ENCODE measurements at regions not wholly inside any gene's neighbourhood (a gene's known extent, or its start where the extent isn't known, plus 50 kb on each side); places are given as distances from the start of the nearest gene placed in this dataset.

DNA sequence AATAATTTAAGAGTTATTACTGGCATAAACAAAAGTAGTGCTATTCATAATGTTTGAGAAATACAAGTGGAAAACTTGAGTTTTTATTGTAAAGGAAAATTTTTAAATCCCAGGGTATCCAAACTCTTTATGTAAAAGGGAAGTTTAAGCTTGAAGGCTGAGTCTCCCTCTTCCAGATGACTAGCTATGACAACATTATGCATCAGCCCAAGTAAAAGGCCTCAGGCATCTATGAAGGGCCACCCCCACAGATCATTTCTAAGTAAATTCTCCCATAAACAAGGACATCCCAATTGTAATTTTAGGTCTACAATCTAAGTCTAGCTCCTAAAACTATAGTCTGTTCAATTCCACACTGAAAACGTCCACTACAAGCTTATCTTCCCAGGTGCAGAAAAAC, 166.2 kb upstream of the STEAP1 start:
- Mint-ChIP-seq H3K4me3 (ENCODE audit: low read depth) (no peak overlapping the region), H3K36me3 (ENCODE audit: low read depth) (no peaks in the 10 kb centered on the region), H3K4me1 (ENCODE audit: low read depth) (no peaks in the 10 kb centered on the region), H3K27ac (no peak overlapping the region), H3K27me3 (ENCODE audit: low read depth) (no peaks in the 10 kb centered on the region), H3K9me3 (no peaks in the 10 kb centered on the region)
- no peak for DNase-seq (ENCODE audit: low spot score)
- intact Hi-C loops (cut with micrococcal nuclease) = no loop called here

DNA sequence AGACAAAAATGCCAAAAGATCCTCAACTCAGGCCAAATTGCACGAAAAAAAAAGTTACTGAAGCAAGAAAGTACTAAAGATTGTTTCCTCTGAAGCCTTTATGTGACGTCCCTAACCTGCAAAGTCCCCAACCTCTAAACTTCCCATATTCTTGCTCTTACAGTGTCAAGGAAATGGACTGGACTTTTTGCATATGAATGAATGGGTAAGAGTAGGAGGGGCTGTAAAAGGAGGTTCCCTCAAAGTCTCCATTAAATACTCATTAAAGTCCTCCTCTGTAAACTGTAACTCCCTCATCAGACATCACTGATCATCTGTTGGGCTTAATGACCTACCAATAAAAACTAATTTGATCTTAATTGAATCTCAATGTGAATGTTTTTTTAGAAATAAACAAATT, 164.8 kb upstream of the STEAP1 start:
- no peak overlapping the region for H3K27ac Mint-ChIP-seq
- H3K36me3 Mint-ChIP-seq (ENCODE audit: low read depth) = no peaks in the 10 kb centered on the region
- intact Hi-C loops (cut with micrococcal nuclease) = no loop called here
- no peak overlapping the region for H3K4me3 Mint-ChIP-seq (ENCODE audit: low read depth)
- H3K27me3 Mint-ChIP-seq (ENCODE audit: low read depth) = no peaks in the 10 kb centered on the region
- no peak for DNase-seq (ENCODE audit: low spot score)
- no peaks in the 10 kb centered on the region for H3K4me1 Mint-ChIP-seq (ENCODE audit: low read depth)
- H3K9me3 Mint-ChIP-seq = no peaks in the 10 kb centered on the region

DNA sequence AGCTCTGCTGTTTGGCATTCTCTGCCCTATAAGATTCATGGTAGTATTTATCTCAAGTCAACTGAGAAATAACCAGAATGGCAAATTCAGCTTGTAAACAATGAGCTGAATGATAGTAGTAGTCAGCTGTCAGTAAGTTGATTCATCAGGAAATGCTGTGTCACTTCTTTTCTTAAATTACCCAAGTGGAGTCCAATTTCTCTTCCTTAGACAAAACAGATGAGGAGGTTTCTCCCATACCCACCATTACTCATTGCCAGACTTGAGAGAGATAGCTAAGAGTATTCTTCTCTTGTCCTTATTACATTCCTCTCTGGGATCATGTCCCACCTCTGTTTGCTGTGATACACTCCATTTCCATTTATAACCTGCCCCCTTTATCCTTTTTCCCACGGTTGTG, 159.8 kb upstream of the STEAP1 start:
- no peak overlapping the region for H3K4me3 Mint-ChIP-seq (ENCODE audit: low read depth)
- no peaks in the 10 kb centered on the region for H3K4me1 Mint-ChIP-seq (ENCODE audit: low read depth)
- H3K27me3 Mint-ChIP-seq (ENCODE audit: low read depth) = no peaks in the 10 kb centered on the region
- no peak for DNase-seq (ENCODE audit: low spot score)
- no peak overlapping the region for H3K27ac Mint-ChIP-seq
- intact Hi-C loops (cut with micrococcal nuclease) = no loop called here
- H3K9me3 Mint-ChIP-seq = no peaks in the 10 kb centered on the region
- H3K36me3 Mint-ChIP-seq (ENCODE audit: low read depth) = no peaks in the 10 kb centered on the region

DNA sequence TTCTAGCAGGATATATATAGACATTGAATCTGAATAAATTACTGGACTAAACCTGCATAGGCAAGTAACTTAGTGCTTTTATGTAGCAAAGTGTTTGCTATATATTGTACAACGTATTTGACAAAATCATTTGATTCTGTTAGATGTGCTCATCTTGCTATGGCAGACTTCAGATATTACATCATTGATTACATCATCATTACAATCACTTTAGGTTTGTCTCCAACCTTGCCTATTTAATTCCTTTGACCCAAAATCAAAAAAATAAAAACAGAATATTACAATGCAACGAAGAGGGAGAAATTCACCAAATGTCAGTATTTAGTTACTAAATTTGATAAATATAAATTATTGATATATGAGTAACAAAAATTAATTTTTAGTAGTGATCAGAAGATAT, 155.7 kb upstream of the STEAP1 start:
- Mint-ChIP-seq H3K4me1 (ENCODE audit: low read depth) (no peaks in the 10 kb centered on the region), H3K9me3 (no peaks in the 10 kb centered on the region), H3K27me3 (ENCODE audit: low read depth) (no peaks in the 10 kb centered on the region), H3K36me3 (ENCODE audit: low read depth) (no peaks in the 10 kb centered on the region), H3K4me3 (ENCODE audit: low read depth) (no peak overlapping the region), H3K27ac (no peak overlapping the region)
- DNase-seq (ENCODE audit: low spot score) = no peak
- intact Hi-C loops (cut with micrococcal nuclease) = no loop called here

DNA sequence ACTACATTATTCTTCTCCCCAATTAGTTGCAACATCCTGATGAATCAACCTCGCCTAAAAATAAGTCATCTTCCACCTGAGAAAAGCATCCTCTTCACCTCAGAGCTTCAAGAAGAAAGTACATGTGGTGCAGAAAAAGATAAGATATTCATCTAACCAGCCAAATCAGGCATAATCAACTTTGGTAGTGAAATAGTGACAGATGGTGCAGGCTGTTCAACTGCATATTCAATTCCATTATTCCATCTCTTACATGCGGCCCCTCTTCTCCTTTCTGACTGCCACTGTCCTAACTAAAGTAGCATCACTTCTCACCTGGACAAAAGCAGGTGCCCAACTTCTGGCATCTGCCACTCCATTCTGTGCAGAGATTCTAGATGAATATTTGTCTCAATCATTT, 148.4 kb upstream of the STEAP1 start:
- Mint-ChIP-seq H3K4me3 (ENCODE audit: low read depth) (no peak overlapping the region), H3K4me1 (ENCODE audit: low read depth) (no peaks in the 10 kb centered on the region), H3K27me3 (ENCODE audit: low read depth) (no peaks in the 10 kb centered on the region), H3K27ac (no peak overlapping the region), H3K9me3 (no peaks in the 10 kb centered on the region), H3K36me3 (ENCODE audit: low read depth) (no peaks in the 10 kb centered on the region)
- intact Hi-C loops (cut with micrococcal nuclease) = no loop called here
- DNase-seq (ENCODE audit: low spot score) = no peak

DNA sequence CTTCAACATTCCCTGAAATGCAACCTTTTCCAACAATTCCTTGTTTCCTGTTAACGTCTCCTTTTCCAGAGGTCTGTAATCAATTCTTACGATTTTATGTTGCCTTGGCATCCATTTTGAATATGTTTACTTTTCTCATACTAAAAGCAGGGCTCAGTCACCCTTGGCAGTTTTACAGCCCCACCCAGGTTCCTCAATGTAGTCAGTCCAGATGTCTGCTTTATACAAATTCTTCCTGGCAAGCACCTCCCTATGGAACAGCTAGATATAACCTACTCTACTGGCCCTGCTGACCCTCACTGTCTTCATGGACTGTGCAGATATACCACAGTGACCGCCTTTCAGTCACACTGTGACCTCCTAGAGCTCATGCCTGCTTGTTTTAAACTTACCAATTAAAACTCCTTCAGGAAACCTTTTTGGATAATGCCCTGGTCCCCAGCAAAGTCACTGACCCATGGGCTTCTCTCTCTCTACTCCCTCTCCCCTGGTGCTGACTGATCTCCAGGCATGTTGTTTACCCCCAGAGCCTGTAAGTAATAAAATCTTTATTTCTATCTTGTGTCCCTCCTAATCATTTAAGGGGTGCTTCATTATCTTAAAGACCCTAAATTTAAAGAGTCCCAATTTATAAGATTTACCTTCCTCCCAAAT, 147.1 kb upstream of the STEAP1 start:
- intact Hi-C loops (cut with micrococcal nuclease) = no loop called here
- DNase-seq (ENCODE audit: low spot score) = no peak
- no peaks in the 10 kb centered on the region for H3K36me3 Mint-ChIP-seq (ENCODE audit: low read depth)
- no peak overlapping the region for H3K4me3 Mint-ChIP-seq (ENCODE audit: low read depth)
- H3K27ac Mint-ChIP-seq = no peak overlapping the region
- no peaks in the 10 kb centered on the region for H3K4me1 Mint-ChIP-seq (ENCODE audit: low read depth)
- no peaks in the 10 kb centered on the region for H3K27me3 Mint-ChIP-seq (ENCODE audit: low read depth)
- H3K9me3 Mint-ChIP-seq = no peaks in the 10 kb centered on the region

DNA sequence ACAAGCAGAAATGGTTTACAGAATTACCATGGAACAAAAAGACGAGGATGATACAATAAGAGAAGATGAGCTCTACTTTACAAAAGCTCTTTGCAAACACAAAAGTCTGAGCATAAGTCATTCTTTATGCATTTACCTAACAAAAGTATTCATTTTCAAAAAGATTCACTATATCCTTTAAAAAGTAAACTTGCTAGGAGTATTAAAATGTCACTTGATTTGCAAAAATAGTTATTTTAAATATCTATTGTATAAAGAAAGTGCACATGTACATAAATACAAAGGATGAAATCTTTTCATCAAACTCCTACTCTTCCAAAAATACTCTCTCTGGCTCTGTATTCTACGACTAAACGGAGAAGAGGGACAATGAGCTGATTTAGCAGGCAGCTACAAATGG, 146.4 kb upstream of the STEAP1 start:
- Mint-ChIP-seq H3K9me3 (no peaks in the 10 kb centered on the region), H3K4me3 (ENCODE audit: low read depth) (no peak overlapping the region), H3K4me1 (ENCODE audit: low read depth) (no peaks in the 10 kb centered on the region), H3K27me3 (ENCODE audit: low read depth) (no peaks in the 10 kb centered on the region), H3K27ac (no peak overlapping the region), H3K36me3 (ENCODE audit: low read depth) (no peaks in the 10 kb centered on the region)
- intact Hi-C loops (cut with micrococcal nuclease) = no loop called here
- no peak for DNase-seq (ENCODE audit: low spot score)

DNA sequence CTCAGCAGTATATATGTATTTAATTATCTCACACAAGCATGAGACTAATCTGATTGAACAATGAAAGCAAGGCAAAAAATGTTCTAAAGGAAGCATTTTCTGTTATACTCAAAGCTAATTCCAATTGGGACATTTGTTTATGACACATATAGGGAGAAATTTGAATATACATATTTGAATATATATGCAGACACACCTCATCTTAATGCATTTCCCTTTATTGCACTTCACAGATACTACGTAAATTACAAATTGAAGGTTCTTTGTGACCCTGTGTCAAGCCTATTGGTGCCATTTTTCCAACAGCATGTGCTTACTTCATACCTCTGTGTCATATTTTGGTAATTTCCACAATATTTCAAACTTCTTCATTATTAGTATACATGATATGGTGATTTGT, 132.1 kb upstream of the STEAP1 start:
- no peaks in the 10 kb centered on the region for H3K4me1 Mint-ChIP-seq (ENCODE audit: low read depth)
- no peaks in the 10 kb centered on the region for H3K36me3 Mint-ChIP-seq (ENCODE audit: low read depth)
- H3K4me3 Mint-ChIP-seq (ENCODE audit: low read depth) = no peak overlapping the region
- no peaks in the 10 kb centered on the region for H3K27me3 Mint-ChIP-seq (ENCODE audit: low read depth)
- H3K27ac Mint-ChIP-seq = no peak overlapping the region
- intact Hi-C loops (cut with micrococcal nuclease) = no loop called here
- H3K9me3 Mint-ChIP-seq = no peaks in the 10 kb centered on the region
- DNase-seq (ENCODE audit: low spot score) = no peak

DNA sequence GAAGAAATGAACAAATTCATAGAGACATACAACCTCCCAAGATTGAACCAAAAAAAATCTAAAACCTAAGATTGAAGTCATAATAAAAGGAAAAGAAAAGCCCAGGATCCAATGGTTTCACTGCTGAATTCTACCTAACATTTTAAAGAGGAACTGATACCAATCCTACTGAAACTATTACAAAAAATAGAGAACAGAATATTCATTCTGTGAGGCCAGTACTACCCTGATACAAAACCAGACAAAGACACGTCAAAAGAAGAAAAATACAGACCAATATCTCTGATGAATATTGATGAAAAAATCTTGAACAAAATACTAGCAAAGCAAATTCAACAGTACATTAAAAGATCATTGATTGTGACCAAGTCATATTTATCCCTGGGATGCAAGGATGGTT, 128.5 kb upstream of the STEAP1 start:
- intact Hi-C loops (cut with micrococcal nuclease) = no loop called here
- H3K27me3 Mint-ChIP-seq (ENCODE audit: low read depth) = no peaks in the 10 kb centered on the region
- H3K27ac Mint-ChIP-seq = no peak overlapping the region
- H3K36me3 Mint-ChIP-seq (ENCODE audit: low read depth) = no peaks in the 10 kb centered on the region
- H3K9me3 Mint-ChIP-seq = no peaks in the 10 kb centered on the region
- no peaks in the 10 kb centered on the region for H3K4me1 Mint-ChIP-seq (ENCODE audit: low read depth)
- no peak overlapping the region for H3K4me3 Mint-ChIP-seq (ENCODE audit: low read depth)
- DNase-seq (ENCODE audit: low spot score) = no peak

DNA sequence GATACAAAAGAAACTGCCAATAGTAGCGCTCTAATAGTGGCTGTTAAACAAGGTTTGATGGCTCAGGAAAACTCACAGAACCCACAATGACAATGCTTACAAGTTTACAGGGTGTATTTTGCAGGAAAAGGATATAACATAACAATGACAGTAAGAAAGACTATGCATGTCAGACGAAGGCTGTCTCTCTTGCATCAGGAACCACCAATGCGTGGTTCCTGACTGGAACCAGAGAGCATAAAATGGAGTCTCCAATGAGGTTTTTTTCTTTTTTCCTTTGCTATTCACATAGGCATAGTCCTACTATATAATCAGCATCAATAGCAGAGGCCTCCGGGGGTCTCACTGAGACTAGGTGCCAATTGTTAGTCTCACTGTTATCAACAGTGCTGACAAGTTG, 120.4 kb upstream of the STEAP1 start:
- Mint-ChIP-seq H3K4me1 (ENCODE audit: low read depth) (no peaks in the 10 kb centered on the region), H3K27ac (no peak overlapping the region), H3K9me3 (no peaks in the 10 kb centered on the region), H3K4me3 (ENCODE audit: low read depth) (no peak overlapping the region), H3K27me3 (ENCODE audit: low read depth) (no peaks in the 10 kb centered on the region), H3K36me3 (ENCODE audit: low read depth) (no peaks in the 10 kb centered on the region)
- no peak for DNase-seq (ENCODE audit: low spot score)
- intact Hi-C loops (cut with micrococcal nuclease) = no loop called here

DNA sequence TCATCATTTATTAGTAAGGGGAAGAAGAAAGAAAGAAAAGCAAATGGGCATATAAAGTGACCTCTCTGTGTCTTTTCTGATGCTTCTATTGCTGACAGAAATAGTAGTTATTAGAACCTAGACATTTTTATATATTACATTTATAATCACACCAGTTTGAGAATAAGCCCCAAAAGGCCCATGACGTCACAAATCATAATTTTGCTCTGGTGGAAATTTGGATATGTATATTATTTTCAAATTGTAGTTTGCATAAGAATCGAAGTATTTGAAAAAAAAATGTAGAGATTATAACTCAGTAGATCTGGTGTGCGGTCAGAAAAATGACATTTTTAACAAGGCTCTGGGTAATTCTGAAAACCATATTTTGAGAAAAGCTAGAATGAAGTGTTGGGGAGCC, 101.2 kb upstream of the STEAP1 start:
- Mint-ChIP-seq H3K27ac (no peak overlapping the region), H3K9me3 (no peaks in the 10 kb centered on the region), H3K4me3 (ENCODE audit: low read depth) (no peak overlapping the region), H3K4me1 (ENCODE audit: low read depth) (no peaks in the 10 kb centered on the region), H3K27me3 (ENCODE audit: low read depth) (no peaks in the 10 kb centered on the region), H3K36me3 (ENCODE audit: low read depth) (no peaks in the 10 kb centered on the region)
- intact Hi-C loops (cut with micrococcal nuclease) = no loop called here
- DNase-seq (ENCODE audit: low spot score) = no peak

DNA sequence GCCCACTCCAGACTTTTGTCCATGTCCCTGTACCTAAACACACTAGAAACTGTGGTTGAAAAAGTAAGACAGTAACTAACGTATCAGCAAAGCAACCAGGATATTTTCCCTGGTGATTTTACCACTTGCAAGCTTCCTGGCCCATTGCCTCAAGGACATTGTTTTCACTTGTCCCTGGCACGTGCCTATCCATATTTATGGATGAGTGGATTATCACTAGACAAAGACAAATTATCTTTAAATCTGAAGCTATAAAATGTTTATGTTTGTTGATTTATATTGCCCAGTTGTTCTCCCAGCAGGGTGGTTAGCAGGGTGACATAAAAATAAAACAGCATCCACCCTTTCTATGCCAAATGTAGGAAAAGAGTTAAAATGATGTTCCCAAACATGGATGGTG, 93.2 kb upstream of the STEAP1 start:
- intact Hi-C loops (cut with micrococcal nuclease) = no loop called here
- H3K27ac Mint-ChIP-seq = no peak overlapping the region
- H3K4me3 Mint-ChIP-seq (ENCODE audit: low read depth) = no peak overlapping the region
- H3K36me3 Mint-ChIP-seq (ENCODE audit: low read depth) = no peaks in the 10 kb centered on the region
- no peaks in the 10 kb centered on the region for H3K4me1 Mint-ChIP-seq (ENCODE audit: low read depth)
- no peak for DNase-seq (ENCODE audit: low spot score)
- H3K9me3 Mint-ChIP-seq = no peaks in the 10 kb centered on the region
- no peaks in the 10 kb centered on the region for H3K27me3 Mint-ChIP-seq (ENCODE audit: low read depth)

DNA sequence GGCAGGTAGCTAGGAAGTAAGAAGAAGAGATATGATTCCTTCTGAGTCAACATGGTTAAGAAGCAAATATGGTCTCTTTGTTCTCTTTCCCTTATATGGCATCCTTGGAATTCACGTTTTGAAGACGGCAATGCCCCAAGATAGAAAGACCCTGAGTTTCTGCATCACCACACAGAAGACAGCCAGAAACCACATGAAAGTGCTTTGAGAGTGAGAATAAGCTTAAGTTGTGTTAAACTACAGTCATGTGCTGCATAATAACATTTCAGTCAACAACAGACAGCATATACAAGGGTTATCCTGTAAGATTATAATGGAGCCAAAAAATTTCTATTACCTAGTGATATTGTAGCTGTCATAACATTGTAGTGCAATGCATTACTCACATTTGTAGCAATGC, 89.9 kb upstream of the STEAP1 start:
- Mint-ChIP-seq H3K27me3 (ENCODE audit: low read depth) (no peaks in the 10 kb centered on the region), H3K27ac (no peak overlapping the region), H3K4me3 (ENCODE audit: low read depth) (no peak overlapping the region), H3K36me3 (ENCODE audit: low read depth) (no peaks in the 10 kb centered on the region), H3K9me3 (no peaks in the 10 kb centered on the region), H3K4me1 (ENCODE audit: low read depth) (no peaks in the 10 kb centered on the region)
- intact Hi-C loops (cut with micrococcal nuclease) = no loop called here
- DNase-seq (ENCODE audit: low spot score) = no peak

DNA sequence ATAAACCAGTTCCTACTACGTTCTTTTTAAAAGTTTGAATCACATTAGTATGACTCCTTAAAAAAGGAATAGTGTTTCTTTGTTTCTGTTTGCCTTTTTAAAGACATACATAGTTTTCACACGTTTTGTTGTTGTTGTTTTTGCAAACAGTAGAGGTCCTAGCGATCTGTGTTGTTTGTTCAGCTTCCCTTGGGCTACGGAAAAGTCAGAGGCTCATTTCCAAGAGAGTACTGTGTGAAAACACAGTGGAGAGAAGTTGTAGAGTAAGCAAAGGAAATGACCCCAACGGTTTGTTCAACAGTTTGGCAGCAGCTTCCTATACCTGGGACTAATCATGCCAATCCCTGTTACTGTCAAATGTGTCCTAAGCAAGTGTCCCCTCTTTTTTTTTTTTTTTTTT, 87.1 kb upstream of the STEAP1 start:
- intact Hi-C loops (cut with micrococcal nuclease) = no loop called here
- Mint-ChIP-seq H3K27ac (no peak overlapping the region), H3K9me3 (no peaks in the 10 kb centered on the region), H3K27me3 (ENCODE audit: low read depth) (no peaks in the 10 kb centered on the region), H3K4me3 (ENCODE audit: low read depth) (no peak overlapping the region), H3K36me3 (ENCODE audit: low read depth) (no peaks in the 10 kb centered on the region), H3K4me1 (ENCODE audit: low read depth) (no peaks in the 10 kb centered on the region)
- DNase-seq (ENCODE audit: low spot score) = no peak

All from activated T-helper 2 cell treated with anti-CD3 and anti-CD28 coated beads, Interferon-gamma antibody, Interleukin-2, Interleukin-4, amounts not matched to agents 10 μg/mL and 5 μg/mL and 100 μg/mL, durations not matched to agents 14 hours and 24 hours and 36 hours (primary cell).